Common myeloid progenitor, CD34-positive (primary cell): ENCODE measurements at regions not wholly inside any gene's neighbourhood (a gene's known extent, or its start where the extent isn't known, plus 50 kb on each side); places are given as distances from the start of the nearest gene placed in this dataset.

ENCODE experiments used
- CTCF ChIA-PET: fragments of 350-600 bp; sonication (Branson Sonifier 250); formaldehyde crosslinking; loops from one replicate; lab custom pipeline; 2021; ENCODE audit warnings: antibody characterized with exemption; lab: Charles Lee
- POLR2A ChIA-PET: fragments of 350-600 bp; sonication (Branson Sonifier 250); formaldehyde crosslinking; loops from one replicate; lab custom pipeline; 2021; ENCODE audit warnings: antibody characterized with exemption; lab: Charles Lee
- DNase-seq, 3 donors: peaks; one replicate each; pipeline versions ENCODE4 v3.0.0 to v3.0.0-alpha.2; 2013
- H3K27ac ChIP-seq, 2 experiments: 1 replicate in 1 of 2; 2 replicates in 1 of 2; pipeline ENCODE4 v1.7.0; 2013; ENCODE audit warnings: inconsistent platforms in 2 of 2, low read length in 2 of 2, mild to moderate bottlenecking in 2 of 2, low read depth in 1 of 2, moderate library complexity in 1 of 2; ENCODE audit not compliant: severe bottlenecking in 2 of 2, insufficient read depth in 1 of 2, poor library complexity in 1 of 2
- H3K27me3 ChIP-seq, 5 experiments: replicated peaks in 2 of 5; 1 replicate in 3 of 5; 2 replicates in 2 of 5; pipeline versions ENCODE4 v1.6.1 to v1.7.0; 2013; ENCODE audit warnings: low read length in 4 of 5, mild to moderate bottlenecking in 2 of 5, moderate library complexity in 2 of 5, inconsistent platforms in 1 of 5; ENCODE audit not compliant: insufficient read depth in 5 of 5, control insufficient read depth in 4 of 5
- H3K36me3 ChIP-seq, 4 experiments: 1 replicate in 2 of 4; 2 replicates in 2 of 4; pipeline versions ENCODE4 v1.6.1 to v1.7.0; 2013; ENCODE audit warnings: low read length in 3 of 4, control low read depth in 1 of 4, mild to moderate bottlenecking in 1 of 4; ENCODE audit not compliant: control insufficient read depth in 4 of 4, insufficient read depth in 4 of 4
- H3K4me1 ChIP-seq, 4 experiments: 1 replicate in 3 of 4; 2 replicates in 1 of 4; pipeline versions ENCODE4 v1.6.1 to v1.7.1; 2013; ENCODE audit warnings: low read length in 3 of 4, mild to moderate bottlenecking in 3 of 4, control low read depth in 1 of 4, inconsistent platforms in 1 of 4, moderate library complexity in 1 of 4; ENCODE audit not compliant: control insufficient read depth in 4 of 4, insufficient read depth in 4 of 4; ENCODE audit errors: control extremely low read depth in 1 of 4
- H3K4me3 ChIP-seq, 7 experiments: 1 replicate in 4 of 7; 2 replicates in 3 of 7; pipeline versions ENCODE4 v1.5.1 to v1.7.0; 2013; ENCODE audit warnings: mild to moderate bottlenecking in 7 of 7, low read length in 6 of 7, moderate library complexity in 6 of 7, inconsistent platforms in 2 of 7, low read depth in 2 of 7, control low read depth in 1 of 7; ENCODE audit not compliant: insufficient read depth in 4 of 7, control insufficient read depth in 1 of 7; ENCODE audit errors: extremely low read depth in 1 of 7
- H3K9me3 ChIP-seq, 5 experiments: 1 replicate in 4 of 5; 2 replicates in 1 of 5; pipeline versions ENCODE4 v1.6.1 to v1.7.1; 2013; ENCODE audit warnings: low read length in 4 of 5, mild to moderate bottlenecking in 2 of 5, inconsistent platforms in 1 of 5, low read depth in 1 of 5, moderate library complexity in 1 of 5; ENCODE audit not compliant: control insufficient read depth in 4 of 5, insufficient read depth in 2 of 5; ENCODE audit errors: control extremely low read depth in 1 of 5
- WGBS: methylation state at CpG from one replicate; pipeline ENCODE4 v1.1.5; 2013; ENCODE audit not compliant: insufficient coverage; 5-methylcytosine and 5-hydroxymethylcytosine counted together

DNA sequence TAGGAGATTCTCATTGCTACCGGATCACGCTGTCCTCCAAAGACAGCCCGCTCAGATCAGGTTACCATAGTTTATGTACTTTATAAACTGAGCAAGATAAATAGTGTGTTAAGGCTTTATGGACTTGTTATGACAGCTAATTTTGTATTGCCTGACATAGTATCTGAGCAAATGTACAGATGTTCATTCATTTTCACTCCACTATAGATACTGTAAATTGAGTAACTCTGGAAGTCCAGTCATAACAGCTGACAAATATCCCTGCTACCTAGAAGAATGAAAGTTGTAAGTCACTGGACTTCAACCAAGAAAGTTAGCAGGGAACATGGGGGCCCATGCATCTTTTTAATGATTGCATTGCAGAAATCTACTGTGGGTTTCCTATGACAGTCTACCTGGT lies 292.4 kb upstream of the ADAMTS16 start:
- H3K9me3 ChIP-seq: no peaks in the 10 kb centered on the region

DNA sequence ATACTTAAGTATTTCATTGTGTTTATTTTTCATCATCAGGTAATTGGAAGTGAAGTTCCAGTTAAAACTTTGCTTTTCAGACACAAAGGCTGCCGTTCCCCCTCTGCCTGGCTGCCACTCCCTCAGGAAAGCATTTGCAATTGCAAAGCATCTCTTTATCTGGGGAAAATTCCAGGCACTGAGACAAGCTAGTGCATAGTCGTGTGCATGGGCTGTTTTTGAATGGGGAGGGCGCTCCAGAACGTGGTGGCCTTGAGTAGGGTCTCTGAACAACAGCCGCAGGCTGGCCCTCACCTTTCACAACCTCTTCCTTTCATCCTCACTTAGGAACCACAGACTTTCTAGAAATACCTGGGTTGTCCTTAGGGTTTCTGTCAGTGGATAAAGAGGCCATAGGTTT lies 285.1 kb upstream of the ADAMTS16 start:
- Histone ChIP-seq H3K4me3 (no peak overlapping the region), H3K9me3 (no peaks in the 10 kb centered on the region), H3K27me3 (no peaks in the 10 kb centered on the region), H3K4me1 (no peaks in the 10 kb centered on the region), H3K27ac (no peak overlapping the region), H3K36me3 (no peaks in the 10 kb centered on the region)
- ChIA-PET CTCF (no interaction called here), POLR2A (no interaction called here)
- 42% methylated on average over 2 of the region's 5 CpGs for WGBS
- DNase-seq: no peak

More for the DNA sequence above, 292.4 kb upstream of the ADAMTS16 start:
- Histone ChIP-seq H3K27me3 (no peaks in the 10 kb centered on the region), H3K36me3 (no peaks in the 10 kb centered on the region), H3K4me3 (no peak overlapping the region), H3K4me1 (no peaks in the 10 kb centered on the region), H3K27ac (no peak overlapping the region)
- DNase-seq: no peak
- ChIA-PET CTCF (no interaction called here), POLR2A (no interaction called here)
- WGBS: no CpG with 5 or more reads among the region's 3 CpGs

DNA sequence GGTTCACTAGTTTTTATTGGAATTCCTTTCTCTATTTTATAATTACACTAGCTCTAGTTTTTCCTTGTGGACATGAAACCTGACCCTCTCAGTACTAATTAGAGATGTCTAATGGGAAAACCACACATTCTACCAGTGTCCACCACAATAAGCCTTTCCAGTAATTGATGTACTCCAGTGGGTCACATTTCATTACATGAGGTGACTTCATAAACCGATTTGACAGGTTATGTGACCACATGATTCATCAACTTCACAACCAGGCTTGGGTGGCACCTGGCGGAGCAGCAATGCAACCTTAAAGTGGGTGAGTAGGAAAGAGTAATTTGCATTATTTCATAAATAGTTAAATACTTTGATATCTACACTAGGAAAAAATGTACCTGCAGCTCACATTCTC lies 284.2 kb upstream of the ADAMTS16 start:
- WGBS: no CpG with 5 or more reads among the region's 2 CpGs
- no peaks in the 10 kb centered on the region for H3K4me1 ChIP-seq
- no peaks in the 10 kb centered on the region for H3K9me3 ChIP-seq
- ChIA-PET POLR2A (no interaction called here), CTCF (no interaction called here)
- no peak for DNase-seq
- no peak overlapping the region for H3K27ac ChIP-seq
- no peaks in the 10 kb centered on the region for H3K27me3 ChIP-seq
- H3K4me3 ChIP-seq: no peak overlapping the region
- no peaks in the 10 kb centered on the region for H3K36me3 ChIP-seq

- no peaks in the 10 kb centered on the region for H3K36me3 ChIP-seq
- H3K27ac ChIP-seq: no peak overlapping the region
- ChIA-PET POLR2A (no interaction called here), CTCF (no interaction called here)
- no peaks in the 10 kb centered on the region for H3K9me3 ChIP-seq
- WGBS: 100% methylated on average over 2 of the region's 2 CpGs
- no peaks in the 10 kb centered on the region for H3K4me1 ChIP-seq
- H3K4me3 ChIP-seq: no peak overlapping the region
- DNase-seq: no peak
- H3K27me3 ChIP-seq: no peaks in the 10 kb centered on the region
Observed at GRCh38 chr5:4857761-4858160, 282.4 kb upstream of the ADAMTS16 start.

- CTCF ChIA-PET: interaction anchor here (4.4 kb wide), 1 partner anchor 19 kb away, joined by 17 read pairs; no protein-coding TSS in a partner anchor
Observed at GRCh38 chr5:4859500-4860235, 280.5 kb upstream of the ADAMTS16 start.

DNA sequence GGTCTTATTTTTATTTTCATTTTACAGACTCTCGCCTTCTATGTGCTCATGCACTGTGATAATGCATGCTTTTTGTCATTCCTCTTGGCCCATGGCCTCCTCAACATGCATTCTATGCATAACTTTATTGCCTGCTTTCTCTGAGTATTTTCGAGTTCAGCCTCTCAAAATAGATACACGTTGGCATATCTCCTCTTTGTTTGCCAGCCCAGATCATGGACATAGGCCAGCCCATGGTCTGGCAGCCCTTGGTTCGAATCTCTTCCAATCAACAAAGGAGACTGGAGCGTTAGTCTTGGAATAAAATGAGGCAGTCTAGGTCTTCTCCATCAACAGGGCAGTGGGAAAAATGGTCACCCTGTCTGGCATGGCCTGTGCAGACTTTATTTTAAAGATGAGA lies 279.5 kb upstream of the ADAMTS16 start:
- WGBS: 81% methylated on average over 5 of the region's 5 CpGs
- no peak overlapping the region for H3K4me3 ChIP-seq
- ChIA-PET POLR2A (no interaction called here), CTCF (interaction anchor here (4.4 kb wide), 1 partner anchor 18 kb away, joined by 17 read pairs; no protein-coding TSS in a partner anchor)
- DNase-seq: no peak
- no peaks in the 10 kb centered on the region for H3K9me3 ChIP-seq
- H3K36me3 ChIP-seq: no peaks in the 10 kb centered on the region
- H3K27me3 ChIP-seq: peaks cover 0 to 3% (median 0%) of the 10 kb centered on the region in 5 experiments
- H3K4me1 ChIP-seq: peaks cover 0 to 10% (median 0%) of the 10 kb centered on the region in 4 experiments
- no peak overlapping the region for H3K27ac ChIP-seq

More at GRCh38 chr5:4859500-4860235, 280.5 kb upstream of the ADAMTS16 start:
- no peaks in the 10 kb centered on the region for H3K9me3 ChIP-seq
- H3K27me3 ChIP-seq: peaks cover 0 to 3% (median 0%) of the 10 kb centered on the region in 5 experiments
- H3K4me3 ChIP-seq: no peak overlapping the region
- H3K27ac ChIP-seq: no peak overlapping the region
- POLR2A ChIA-PET: no interaction called here
- DNase-seq: no peak
- H3K36me3 ChIP-seq: no peaks in the 10 kb centered on the region
- H3K4me1 ChIP-seq: peaks cover 0 to 10% (median 0%) of the 10 kb centered on the region in 4 experiments
- WGBS: no CpG with 5 or more reads among the region's 2 CpGs

DNA sequence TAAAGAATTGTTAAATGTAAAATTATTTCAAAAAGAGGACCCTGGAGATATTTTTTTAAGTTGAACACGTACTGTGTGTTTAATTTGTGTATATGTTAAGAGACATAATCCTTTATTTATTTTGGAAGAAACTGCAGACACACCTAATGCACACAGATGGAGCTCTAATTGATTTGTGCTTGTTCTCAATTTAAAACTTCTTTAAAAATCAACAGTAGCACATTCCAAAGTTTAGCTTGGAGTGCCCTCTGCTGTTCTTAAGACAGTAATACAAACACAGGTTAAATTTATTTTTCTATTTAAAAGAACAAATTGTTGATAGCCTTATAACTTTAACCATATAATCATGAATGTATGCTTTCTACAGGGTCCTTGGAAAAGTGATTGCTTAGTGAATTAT lies 277.6 kb upstream of the ADAMTS16 start:
- Histone ChIP-seq H3K4me3 (no peak overlapping the region), H3K36me3 (no peaks in the 10 kb centered on the region), H3K4me1 (peaks cover 0 to 10% (median 0%) of the 10 kb centered on the region in 4 experiments), H3K9me3 (peaks cover 0 to 5% (median 0%) of the 10 kb centered on the region in 5 experiments), H3K27ac (no peak overlapping the region), H3K27me3 (peaks cover 0 to 3% (median 0%) of the 10 kb centered on the region in 5 experiments)
- ChIA-PET POLR2A (no interaction called here), CTCF (interaction anchor here (0.9 to 4.4 kb wide), 6 partner anchors 9 to 48 kb away, joined by 3 to 17 read pairs (median 4); no protein-coding TSS in a partner anchor)
- no CpG with 5 or more reads among the region's 1 CpG for WGBS
- DNase-seq: peak; percentile 44 to 67 (median 57)
